NCI-H2081 treated with DMSO at 0.1 percent for 48 hours (cell line): ENCODE measurements at regions not wholly inside any gene's neighbourhood (a gene's known extent, or its start where the extent isn't known, plus 50 kb on each side); places are given as distances from the start of the nearest gene placed in this dataset.
A peak's percentile ranks its signal among the peaks of the same experiment; 100 is the strongest.
"Not testable (repeated sequence)": the region's sequence is repeated elsewhere in the genome, so short reads cannot be mapped to it uniquely, and the experiment has no call there.

Source experiments
- DNase-seq: peaks from one replicate; lab custom pipeline; 2025; lab: John Stamatoyannopoulos, UW

DNA sequence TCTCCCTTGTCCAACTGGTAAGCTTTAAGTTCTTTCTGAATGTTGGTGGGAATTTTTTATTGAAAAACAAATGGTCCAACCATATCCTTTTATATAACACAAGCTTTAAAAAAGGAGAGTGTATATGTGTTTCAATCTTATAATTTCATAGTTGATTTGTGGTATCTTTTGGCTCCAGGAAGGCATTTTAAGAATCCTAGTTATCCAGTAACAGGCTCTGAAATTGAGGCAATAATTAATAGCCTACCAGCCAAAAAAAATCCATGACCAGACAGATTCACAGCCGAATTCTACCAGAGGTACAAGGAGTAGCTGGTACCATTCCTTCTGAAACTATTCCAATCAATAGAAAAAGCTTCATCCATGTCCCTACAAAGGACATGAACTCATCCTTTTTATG lies 141.6 kb downstream of the FZD1 start:
- not testable (repeated sequence) for DNase-seq

DNA sequence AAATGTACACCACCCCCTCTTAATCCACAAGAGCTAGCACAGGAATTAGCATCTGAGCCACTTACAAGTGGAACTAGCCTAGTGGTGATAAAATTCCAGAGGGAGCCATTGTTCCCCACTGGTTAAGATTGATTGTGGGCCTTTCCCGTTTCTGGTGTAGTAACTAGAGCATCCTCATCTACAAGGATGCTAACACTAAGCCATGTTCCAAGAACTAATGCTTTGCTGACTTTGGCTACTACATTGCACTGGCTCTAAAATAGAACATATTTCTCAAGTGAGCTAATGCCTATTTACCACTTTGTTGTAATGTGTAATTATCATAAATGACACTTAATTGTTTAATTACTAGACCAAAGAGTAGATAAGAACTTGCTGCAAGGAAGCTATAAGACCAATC lies 143.7 kb downstream of the FZD1 start:
- DNase-seq = no peak

DNA sequence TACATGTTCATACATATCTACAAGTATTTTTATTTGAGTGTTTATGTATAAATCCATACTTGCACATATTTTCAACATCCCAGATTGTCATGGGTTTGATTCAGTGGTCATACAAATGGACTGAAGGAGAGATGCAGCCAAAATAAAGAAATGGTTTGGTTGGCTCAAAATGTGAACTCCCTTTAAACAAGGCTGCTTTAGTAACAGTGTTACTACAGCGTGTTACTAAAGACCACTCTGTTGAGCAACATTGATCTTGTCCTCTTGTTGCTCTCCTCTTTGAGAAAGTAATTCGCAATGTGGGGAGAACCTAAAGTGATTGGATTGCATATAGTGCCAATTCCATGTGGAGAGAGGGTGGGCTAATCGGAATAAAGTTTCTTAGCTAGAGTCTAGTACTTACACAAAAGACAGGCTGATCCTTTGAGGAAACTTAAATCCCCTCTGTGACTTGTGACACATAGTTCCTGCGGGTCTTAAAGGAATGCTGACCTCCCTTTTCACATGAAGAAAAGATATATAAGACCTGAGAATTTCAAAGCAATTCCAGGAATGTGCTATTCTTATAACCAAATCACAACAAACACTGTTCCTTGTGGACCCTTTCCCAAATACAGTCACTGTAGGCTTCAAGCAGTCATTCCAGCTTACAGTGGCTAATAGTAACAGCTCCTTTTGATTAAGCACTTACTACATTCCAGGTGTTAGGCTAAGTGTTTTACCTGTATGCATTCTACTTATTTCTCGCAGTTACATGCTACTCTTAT lies 144.3 kb downstream of the FZD1 start:
- DNase-seq = no peak

- no peak for DNase-seq
Observed at GRCh38 chr7:91411060-91411459, 146.8 kb downstream of the FZD1 start.

DNA sequence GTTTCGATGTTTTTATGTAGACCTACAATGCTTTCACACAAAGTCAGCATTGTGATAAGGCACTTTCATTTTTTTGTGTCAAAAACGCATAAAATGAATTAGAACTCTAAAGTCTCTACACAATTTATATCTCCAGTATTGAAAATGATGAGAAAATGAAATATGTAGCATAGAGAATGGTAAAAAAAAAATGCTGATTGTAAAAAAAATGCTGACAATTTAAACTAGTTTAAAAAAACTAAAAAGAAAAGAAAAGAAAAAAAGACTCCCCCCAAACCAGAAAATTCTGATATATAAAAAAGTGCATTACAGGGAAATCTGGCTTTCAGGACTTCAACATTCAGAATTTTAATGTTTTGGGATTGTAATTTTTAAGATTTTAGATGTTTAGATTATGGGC lies 148.1 kb downstream of the FZD1 start:
- DNase-seq = no peak

DNA sequence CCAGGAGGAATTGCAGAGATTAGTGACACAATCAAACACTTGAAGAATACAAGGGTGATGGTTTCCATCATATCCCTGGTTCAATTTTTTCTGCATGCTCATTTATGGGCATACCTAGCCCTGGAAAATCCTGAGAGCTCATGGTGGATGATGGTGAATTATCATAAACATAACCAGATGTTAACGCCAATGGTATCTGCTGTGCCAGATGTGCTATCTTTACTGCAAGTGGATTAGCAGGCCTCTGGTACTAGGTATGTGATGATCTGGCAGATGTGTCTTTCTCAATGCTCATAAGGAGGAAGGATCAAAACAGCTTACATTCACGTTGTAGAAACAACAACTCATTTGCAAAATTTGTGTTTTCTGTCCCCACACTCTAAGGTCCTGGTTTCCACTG lies 150.5 kb downstream of the FZD1 start:
- no peak for DNase-seq

GRCh38 chr7:91416155-91416865 lies 152.1 kb downstream of the FZD1 start:
- no peak for DNase-seq

DNA sequence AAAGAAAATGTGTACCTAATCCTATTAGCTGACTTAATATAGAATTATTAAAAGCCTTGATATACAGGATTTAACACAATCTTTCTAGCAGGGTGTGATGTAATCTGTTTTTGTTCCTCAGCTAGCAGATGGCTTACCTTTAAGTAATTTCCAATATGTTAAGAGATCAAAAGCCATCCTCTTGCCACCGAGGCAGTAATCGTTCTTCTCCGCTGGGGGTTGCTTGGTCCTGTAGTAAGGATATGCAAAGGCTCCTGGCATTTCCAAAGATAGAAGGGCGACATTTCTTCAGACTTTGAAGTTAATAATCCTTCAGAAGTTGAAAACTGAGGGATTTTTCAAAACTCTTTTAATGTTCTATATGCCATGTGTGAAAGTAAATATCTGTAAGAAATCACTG lies 156.4 kb downstream of the FZD1 start:
- no peak for DNase-seq

DNA sequence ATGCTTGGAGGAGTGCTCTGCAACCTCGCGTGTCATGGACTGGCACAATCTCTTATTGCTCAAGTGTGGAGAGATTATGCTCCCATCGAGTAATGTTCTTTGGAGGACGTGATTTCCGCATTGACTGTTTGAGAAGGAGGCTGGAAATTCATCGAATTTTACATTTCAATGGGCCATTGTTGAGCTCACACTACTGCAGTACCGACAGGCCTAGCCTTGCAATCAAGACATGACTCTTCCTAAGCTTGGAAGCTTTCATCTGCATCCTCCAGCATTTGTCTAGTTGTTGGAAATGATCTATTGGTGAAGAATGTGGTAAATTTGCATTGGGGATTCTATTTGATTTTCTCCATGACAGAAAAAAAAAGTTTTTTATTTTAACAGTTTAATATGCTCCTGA lies 156.8 kb downstream of the FZD1 start:
- no peak for DNase-seq

DNA sequence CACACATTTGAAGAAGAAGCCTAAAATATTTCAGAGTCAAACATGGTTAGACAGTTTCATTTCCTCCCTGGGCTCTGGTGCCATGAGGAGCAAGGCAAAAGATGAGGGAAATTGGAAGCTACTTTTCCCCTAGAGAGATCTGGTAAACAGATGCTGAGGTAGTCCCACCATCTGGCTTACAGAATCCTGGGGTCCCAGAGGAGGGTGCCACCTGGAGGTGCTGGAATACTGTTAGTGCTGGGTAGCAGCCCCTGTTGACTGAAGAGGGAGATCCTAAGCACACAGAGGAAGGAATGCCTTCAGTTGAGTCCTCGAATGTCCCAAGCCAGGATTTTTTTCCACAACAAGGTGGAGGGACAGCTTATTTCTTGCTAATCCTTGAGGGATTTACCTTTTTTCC lies 160.1 kb downstream of the FZD1 start:
- no peak for DNase-seq

DNA sequence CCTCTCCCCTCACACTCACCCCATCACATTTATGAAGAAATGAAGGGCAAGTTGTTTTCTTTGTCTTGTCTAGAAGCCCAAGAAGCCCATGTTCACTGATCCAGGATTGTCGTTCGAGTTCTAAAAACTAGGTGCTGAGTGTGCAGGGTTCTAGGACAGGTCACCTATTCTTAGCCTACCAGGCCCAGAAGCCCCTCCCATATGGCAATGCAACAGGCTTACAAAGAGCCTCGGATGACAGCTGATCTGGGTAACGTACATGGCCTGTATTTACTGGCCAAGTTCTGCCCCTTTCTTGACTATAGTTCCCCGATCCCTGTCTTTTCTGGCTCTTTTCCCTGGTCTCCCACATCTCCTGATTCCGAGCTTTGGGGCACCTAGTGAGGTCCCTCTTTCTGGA lies 160.9 kb downstream of the FZD1 start:
- no peak for DNase-seq

- no peak for DNase-seq
Observed at GRCh38 chr7:91427051-91427450, 162.8 kb downstream of the FZD1 start.

DNA sequence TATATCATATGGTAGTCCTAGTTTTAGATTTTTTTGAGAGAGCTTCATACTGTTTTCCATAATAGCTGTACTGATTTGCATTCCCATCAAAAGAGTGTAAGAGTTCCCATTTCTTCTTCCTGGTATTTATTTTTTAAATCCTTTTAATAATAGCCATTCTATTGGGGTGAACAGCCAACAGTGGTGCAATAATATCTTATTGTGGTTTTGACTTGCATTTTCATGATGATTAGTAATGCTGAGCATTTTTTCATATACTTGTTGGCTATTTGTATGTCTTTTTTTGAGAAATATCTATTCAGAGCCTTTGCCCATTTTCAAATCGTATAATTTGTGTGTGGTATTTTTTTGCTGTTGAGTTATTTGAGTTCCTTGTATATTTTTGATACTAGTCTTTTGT lies 167.4 kb downstream of the FZD1 start:
- no peak for DNase-seq

- no peak for DNase-seq
Observed at GRCh38 chr7:91434836-91435235, 170.6 kb downstream of the FZD1 start.

GRCh38 chr7:91435381-91436059 lies 171.3 kb downstream of the FZD1 start:
- DNase-seq = no peak

DNA sequence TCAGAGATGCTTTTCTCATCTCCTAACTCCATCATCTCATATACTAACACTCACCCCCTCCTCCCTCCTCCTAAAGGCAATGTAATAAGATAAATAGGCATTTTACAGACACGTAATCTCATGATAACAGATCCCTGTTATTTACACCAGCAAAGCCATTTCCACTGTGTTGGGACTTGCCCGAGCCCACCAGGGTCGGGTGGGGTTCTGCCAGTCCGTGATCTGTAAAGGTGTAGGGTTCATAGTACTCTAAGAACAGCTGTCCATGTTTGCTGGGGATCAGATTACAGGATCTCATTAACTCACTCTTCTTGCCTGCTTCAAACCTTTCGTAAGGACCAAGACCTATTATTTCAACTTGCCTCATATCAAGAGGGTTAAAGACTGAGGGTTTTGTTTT lies 172.4 kb downstream of the FZD1 start:
- DNase-seq = peak; percentile 35

GRCh38 chr7:91440198-91440597 lies 176.0 kb downstream of the FZD1 start:
- not testable (repeated sequence) for DNase-seq

DNA sequence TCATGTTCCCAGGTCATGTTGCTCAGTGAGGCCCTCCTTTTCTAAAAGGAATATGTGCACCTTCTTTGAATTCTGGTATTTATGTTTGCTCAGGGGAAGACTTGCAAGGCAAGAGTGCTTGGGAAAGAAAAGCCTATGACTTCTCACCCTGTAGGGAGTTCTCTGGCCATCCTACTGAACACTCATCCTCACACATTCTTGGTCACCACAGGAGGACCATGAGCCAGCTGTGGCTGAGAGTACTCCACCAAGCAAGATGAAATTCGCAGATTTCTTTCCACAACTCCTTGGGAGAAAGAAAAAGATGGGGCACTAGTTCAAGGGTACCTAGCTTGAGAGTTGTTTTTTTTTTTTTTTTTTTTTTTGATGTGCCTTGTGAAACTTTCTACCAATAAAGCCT lies 179.6 kb downstream of the FZD1 start:
- no peak for DNase-seq

DNA sequence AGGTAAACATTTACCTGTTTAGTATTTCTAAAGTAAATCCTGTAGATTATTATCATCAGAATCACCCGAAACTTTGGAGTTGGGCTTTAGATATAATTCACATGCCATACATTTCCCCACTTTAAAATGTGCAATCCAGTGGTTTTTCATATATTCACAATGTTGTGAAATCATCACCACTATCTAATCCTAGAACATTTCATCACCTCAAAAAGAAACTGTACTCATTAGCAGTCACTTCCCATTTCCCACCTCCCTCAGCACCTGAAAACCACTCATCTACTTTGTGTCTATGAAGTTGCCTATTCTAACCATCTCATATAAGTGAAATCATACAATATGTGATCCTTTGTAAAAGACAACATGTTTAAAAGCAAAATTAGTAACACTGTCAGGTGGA lies 182.6 kb downstream of the FZD1 start:
- no peak for DNase-seq

- DNase-seq = no peak
Observed at GRCh38 chr7:91455411-91455810, 191.2 kb downstream of the FZD1 start.

DNA sequence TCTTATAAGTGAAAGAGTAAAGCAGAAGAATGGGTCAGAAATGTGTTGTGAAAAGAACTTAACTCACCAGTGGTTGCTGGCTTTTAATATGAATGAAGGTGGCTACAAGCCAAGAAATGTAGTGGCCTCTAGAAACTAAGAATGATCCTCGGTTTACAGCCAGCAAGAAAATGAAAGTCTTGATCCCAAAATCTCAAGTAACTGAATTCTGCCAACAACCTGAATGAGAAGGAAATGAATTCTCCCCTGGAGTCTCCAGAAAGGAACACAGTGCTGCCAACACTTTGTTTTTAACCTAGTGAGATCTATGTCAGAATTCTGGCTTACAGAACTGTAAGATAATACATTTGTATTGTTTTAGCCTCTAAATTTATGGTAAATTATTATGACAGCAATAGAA lies 193.0 kb downstream of the FZD1 start:
- DNase-seq = no peak

DNA sequence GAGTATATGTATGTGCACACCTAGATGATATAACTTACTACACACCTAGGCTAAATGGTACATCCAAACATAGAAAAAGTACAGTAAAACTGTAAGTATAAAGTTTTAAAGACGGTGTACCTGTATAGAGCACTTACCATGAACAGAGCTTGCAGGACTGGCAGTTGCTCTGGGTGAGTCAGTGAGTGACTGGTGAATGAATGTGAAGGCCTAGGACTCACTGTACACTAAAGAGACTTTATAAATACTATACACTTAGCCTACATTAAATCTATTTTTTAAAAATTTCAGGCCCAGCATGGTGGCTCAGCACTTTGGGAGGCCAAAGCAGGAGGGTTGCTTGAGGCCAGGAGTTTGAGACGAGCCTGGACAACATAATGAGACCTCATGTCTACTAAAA lies 195.3 kb downstream of the FZD1 start:
- no peak for DNase-seq

GRCh38 chr7:91462316-91462715 lies 198.1 kb downstream of the FZD1 start:
- DNase-seq = no peak
